ENCODE measurements at regions not wholly inside any gene's neighbourhood (a gene's known extent, or its start where the extent isn't known, plus 50 kb on each side); places are given as distances from the start of the nearest gene placed in this dataset.

DNA sequence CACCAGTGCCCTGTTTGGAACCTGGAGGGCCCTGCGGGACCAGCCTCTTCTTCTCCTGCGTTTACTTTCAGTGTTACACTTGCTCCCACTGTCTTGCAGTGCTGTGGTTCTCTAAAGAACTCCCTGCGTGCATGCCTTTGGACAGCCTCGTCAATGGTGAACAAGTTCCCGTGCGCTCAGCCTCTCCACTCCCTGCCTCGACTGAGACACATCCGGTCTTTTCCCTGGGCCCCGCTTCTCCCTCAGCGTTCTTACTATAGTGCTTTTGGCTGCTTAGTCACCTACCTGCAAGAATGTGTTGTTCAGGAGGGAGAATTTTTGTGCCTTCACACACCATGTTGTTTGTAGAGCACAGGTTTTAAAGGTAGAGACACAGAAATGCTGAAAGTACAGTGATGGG lies 520.7 kb upstream of the MKI67 start:
- no peak overlapping the region for H3K4me3 ChIP-seq (replicated peaks; ENCODE audit: low read depth, low read length)
- TF ChIP-seq, protein P1, sequence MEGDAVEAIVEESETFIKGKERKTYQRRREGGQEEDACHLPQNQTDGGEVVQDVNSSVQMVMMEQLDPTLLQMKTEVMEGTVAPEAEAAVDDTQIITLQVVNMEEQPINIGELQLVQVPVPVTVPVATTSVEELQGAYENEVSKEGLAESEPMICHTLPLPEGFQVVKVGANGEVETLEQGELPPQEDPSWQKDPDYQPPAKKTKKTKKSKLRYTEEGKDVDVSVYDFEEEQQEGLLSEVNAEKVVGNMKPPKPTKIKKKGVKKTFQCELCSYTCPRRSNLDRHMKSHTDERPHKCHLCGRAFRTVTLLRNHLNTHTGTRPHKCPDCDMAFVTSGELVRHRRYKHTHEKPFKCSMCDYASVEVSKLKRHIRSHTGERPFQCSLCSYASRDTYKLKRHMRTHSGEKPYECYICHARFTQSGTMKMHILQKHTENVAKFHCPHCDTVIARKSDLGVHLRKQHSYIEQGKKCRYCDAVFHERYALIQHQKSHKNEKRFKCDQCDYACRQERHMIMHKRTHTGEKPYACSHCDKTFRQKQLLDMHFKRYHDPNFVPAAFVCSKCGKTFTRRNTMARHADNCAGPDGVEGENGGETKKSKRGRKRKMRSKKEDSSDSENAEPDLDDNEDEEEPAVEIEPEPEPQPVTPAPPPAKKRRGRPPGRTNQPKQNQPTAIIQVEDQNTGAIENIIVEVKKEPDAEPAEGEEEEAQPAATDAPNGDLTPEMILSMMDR (IDR thresholded peaks at IDR 0.05; ENCODE audit: low read length, missing control alignments), result no peak
- DNase-seq (ENCODE audit: low read depth), result no peak

DNA sequence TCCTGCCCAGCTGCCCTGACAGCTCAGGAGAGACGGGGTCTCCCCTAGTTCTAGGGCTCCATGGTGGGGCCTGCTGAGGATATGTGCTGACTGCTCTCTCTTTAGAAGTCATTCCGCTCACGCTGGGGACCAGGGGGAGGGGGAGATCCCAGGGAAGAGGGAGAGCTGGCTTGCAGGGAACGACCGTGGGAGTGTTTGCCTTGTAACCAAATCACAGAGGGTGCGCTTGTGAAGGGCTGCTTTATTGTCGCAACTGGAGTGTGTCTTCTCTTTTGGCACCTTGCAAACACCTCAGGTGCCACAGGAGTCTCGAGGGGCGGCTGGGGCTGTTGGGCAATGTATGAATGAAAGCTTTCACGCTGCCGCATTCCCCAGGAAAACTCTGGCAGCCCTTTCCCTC lies 531.3 kb upstream of the MKI67 start:
- H3K4me3 ChIP-seq (replicated peaks; ENCODE audit: low read depth, low read length), result no peak overlapping the region
- no peak for DNase-seq (ENCODE audit: low read depth)
- TF ChIP-seq, protein P1 (IDR thresholded peaks at IDR 0.05; ENCODE audit: low read length, missing control alignments), result no peak

DNA sequence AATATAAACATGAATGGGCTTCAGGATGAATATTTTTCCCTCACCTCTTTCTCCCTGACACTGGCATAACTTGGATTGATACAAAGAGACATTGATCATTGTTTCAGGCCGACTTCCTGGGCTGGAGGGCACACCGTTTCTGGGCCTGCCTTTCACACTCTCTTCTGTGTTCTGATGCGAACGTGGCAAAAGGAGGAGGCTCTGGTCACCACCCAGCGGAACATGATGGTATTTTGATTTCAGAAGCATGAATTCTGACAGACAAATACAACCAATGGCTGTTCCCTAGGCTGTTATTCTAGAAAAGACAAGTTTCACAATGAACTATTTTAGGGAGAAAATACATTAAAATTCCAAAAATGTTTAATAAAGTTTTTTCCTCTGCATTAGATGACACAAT lies 534.5 kb upstream of the MKI67 start:
- no peak overlapping the region for H3K4me3 ChIP-seq (replicated peaks; ENCODE audit: low read depth, low read length)
- DNase-seq (ENCODE audit: low read depth), result no peak
- TF ChIP-seq, protein P1 (IDR thresholded peaks at IDR 0.05; ENCODE audit: low read length, missing control alignments), result no peak

DNA sequence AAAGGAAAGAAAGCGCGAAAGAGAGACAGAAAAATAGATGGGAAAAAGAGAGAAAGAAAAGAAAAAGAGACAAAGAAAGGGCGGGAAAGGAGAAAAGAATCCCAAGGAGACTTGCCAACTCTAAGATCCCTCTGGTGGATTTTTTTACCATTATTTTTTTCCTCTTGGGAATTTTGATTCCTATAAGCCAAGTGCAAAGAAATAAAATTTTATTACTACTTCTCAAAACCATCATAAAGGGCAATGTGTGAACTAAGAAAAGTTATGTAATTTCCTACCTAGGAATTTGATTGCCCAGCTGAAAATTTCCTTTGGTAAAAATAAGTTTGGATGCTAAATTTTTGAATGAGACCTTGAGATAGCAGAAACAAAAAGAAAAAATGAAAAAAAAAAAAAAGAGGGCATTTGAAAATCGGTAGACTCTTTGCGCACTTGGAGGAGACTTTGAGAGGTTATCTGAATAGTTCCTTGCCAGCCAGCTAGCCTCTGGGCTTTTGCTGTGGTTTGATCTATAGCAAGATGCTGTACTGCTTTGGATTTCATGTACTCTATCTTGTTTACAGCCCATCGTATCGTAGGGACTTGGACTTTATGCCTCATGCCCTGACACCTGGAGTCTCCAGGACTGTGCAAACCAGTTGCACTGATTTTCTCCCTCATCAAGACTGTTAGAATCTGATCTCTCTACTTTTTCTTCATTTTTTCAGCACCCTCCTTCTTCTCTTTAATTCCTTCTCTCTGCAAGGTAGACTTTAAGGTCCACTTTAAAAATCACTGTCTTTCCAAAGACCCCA lies 535.4 kb upstream of the MKI67 start:
- TF ChIP-seq, protein P1 (IDR thresholded peaks at IDR 0.05; ENCODE audit: low read length, missing control alignments), result no peak
- H3K4me3 ChIP-seq (replicated peaks; ENCODE audit: low read depth, low read length), result no peak overlapping the region
- DNase-seq (ENCODE audit: low read depth), result no peak

DNA sequence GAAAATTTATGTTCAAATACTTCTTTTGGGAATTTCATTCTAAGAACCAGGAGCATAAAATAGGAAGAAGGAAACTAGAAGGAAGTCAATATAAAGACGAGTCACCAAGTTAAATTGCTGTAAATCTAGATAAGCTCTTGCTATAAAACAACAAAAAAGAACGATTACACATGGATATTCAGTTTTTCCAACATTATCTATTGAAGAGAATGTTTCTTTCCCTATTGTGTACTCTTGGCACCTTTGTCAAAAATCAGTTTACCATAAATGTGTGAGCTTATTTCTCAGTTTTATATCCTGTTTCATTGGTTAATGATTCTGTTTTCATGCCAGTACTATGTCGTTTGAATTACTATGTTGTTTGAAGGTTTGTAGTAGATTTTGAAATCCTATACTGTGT lies 536.3 kb upstream of the MKI67 start:
- H3K4me3 ChIP-seq (replicated peaks; ENCODE audit: low read depth, low read length), result no peak overlapping the region
- TF ChIP-seq, protein P1 (IDR thresholded peaks at IDR 0.05; ENCODE audit: low read length, missing control alignments), result no peak
- DNase-seq (ENCODE audit: low read depth), result no peak

DNA sequence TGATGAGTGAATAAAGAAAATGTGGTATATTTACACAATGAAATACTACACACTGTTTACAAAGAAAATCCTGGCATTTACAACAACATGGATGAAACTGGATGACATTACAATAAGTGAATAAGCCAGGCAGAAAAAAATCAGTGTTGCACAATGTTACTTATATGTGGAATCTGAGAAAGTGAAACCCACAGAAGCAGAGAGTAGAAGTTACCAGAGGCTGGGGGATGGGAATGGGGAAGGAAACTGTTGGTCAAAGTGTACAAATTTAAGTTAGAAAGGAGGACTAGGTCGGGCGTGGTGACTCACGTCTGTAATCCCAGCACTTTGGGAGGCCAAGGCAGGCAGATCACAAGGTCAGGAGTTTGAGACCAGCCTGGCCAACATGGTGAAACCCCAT lies 538.5 kb upstream of the MKI67 start:
- TF ChIP-seq, protein P1 (IDR thresholded peaks at IDR 0.05; ENCODE audit: low read length, missing control alignments), result no peak
- no peak overlapping the region for H3K4me3 ChIP-seq (replicated peaks; ENCODE audit: low read depth, low read length)
- no peak for DNase-seq (ENCODE audit: low read depth)

DNA sequence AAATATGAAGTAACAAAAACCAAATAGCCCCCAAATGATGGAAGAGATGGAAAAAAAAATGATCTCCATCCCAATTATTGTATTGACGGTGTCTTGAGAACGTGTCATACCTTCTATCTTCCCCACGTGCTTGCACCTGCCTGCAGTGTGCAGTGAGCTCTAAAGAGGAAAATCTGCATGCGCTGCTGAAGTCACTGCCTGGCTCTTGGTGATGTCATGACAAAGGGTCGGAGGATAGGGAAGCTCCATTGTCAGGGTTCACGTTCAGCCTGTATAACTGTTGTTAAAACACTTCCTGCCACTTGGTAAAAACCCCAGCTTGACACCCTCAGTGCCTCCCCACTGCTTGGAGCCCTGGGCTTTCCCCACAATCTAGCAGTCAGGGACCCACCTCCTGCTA lies 549.2 kb upstream of the MKI67 start:
- H3K4me3 ChIP-seq (replicated peaks; ENCODE audit: low read depth, low read length), result no peak overlapping the region
- TF ChIP-seq, protein P1 (IDR thresholded peaks at IDR 0.05; ENCODE audit: low read length, missing control alignments), result no peak
- no peak for DNase-seq (ENCODE audit: low read depth)

Measured in fibroblast of pulmonary artery (primary cell).